Rectal smooth muscle tissue (tissue), 1 donor: ENCODE measurements at regions not wholly inside any gene's neighbourhood (a gene's known extent, or its start where the extent isn't known, plus 50 kb on each side); places are given as distances from the start of the nearest gene placed in this dataset.

Source experiments
- H3K27ac ChIP-seq: one replicate; pipeline ENCODE4 v1.7.0; 2013; ENCODE audit warnings: low read depth, low read length, inconsistent platforms
- H3K27me3 ChIP-seq: one replicate; pipeline ENCODE4 v1.7.0; 2013; ENCODE audit warnings: low read length; ENCODE audit not compliant: control insufficient read depth, insufficient read depth
- H3K36me3 ChIP-seq: one replicate; pipeline ENCODE4 v1.7.0; 2013; ENCODE audit warnings: low read length; ENCODE audit not compliant: control insufficient read depth, insufficient read depth
- H3K4me1 ChIP-seq: one replicate; pipeline ENCODE4 v1.7.0; 2013; ENCODE audit warnings: low read length; ENCODE audit not compliant: control insufficient read depth, insufficient read depth
- H3K4me3 ChIP-seq: one replicate; pipeline ENCODE4 v1.7.0; 2013; ENCODE audit warnings: low read length
- H3K9ac ChIP-seq: one replicate; pipeline ENCODE4 v1.7.0; 2013; ENCODE audit warnings: low read length

GRCh38 chr13:76692346-76692745, 193.9 kb downstream of the KCTD12 start:
- no peak overlapping the region for H3K27ac ChIP-seq

GRCh38 chr13:76690611-76691010, 195.6 kb downstream of the KCTD12 start:
- Histone ChIP-seq H3K4me3 (no peak overlapping the region), H3K27me3 (no peaks in the 10 kb centered on the region), H3K27ac (no peak overlapping the region), H3K36me3 (no peaks in the 10 kb centered on the region), H3K4me1 (no peaks in the 10 kb centered on the region), H3K9ac (no peak overlapping the region)

More at GRCh38 chr13:76692346-76692745, 193.9 kb downstream of the KCTD12 start:
- Histone ChIP-seq H3K9ac (no peak overlapping the region), H3K27me3 (no peaks in the 10 kb centered on the region), H3K4me3 (no peak overlapping the region), H3K4me1 (no peaks in the 10 kb centered on the region), H3K36me3 (no peaks in the 10 kb centered on the region)

GRCh38 chr13:76687467-76687866, 198.7 kb downstream of the KCTD12 start:
- Histone ChIP-seq H3K9ac (no peak overlapping the region), H3K27me3 (no peaks in the 10 kb centered on the region), H3K36me3 (no peaks in the 10 kb centered on the region), H3K4me3 (no peak overlapping the region), H3K27ac (no peak overlapping the region), H3K4me1 (peaks cover 3% of the 10 kb centered on the region)

GRCh38 chr13:76685938-76686337, 200.3 kb downstream of the KCTD12 start:
- Histone ChIP-seq H3K4me3 (no peak overlapping the region), H3K27me3 (no peaks in the 10 kb centered on the region), H3K9ac (no peak overlapping the region), H3K4me1 (peaks cover 3% of the 10 kb centered on the region), H3K27ac (no peak overlapping the region), H3K36me3 (no peaks in the 10 kb centered on the region)

GRCh38 chr13:76684336-76684735, 201.9 kb downstream of the KCTD12 start:
- Histone ChIP-seq H3K27ac (no peak overlapping the region), H3K4me3 (no peak overlapping the region), H3K4me1 (peaks cover 3% of the 10 kb centered on the region), H3K27me3 (no peaks in the 10 kb centered on the region), H3K36me3 (no peaks in the 10 kb centered on the region), H3K9ac (no peak overlapping the region)

GRCh38 chr13:76683854-76684253, 202.4 kb downstream of the KCTD12 start:
- Histone ChIP-seq H3K36me3 (no peaks in the 10 kb centered on the region), H3K27ac (no peak overlapping the region), H3K27me3 (no peaks in the 10 kb centered on the region), H3K4me3 (no peak overlapping the region), H3K9ac (no peak overlapping the region), H3K4me1 (peaks cover 3% of the 10 kb centered on the region)

GRCh38 chr13:76683168-76683567, 203.0 kb downstream of the KCTD12 start:
- H3K9ac ChIP-seq = no peak overlapping the region
- H3K4me1 ChIP-seq = peaks cover 3% of the 10 kb centered on the region
- H3K36me3 ChIP-seq = no peaks in the 10 kb centered on the region
- H3K27ac ChIP-seq = no peak overlapping the region
- no peak overlapping the region for H3K4me3 ChIP-seq
- H3K27me3 ChIP-seq = no peaks in the 10 kb centered on the region

GRCh38 chr13:76680112-76680511, 206.1 kb downstream of the KCTD12 start:
- Histone ChIP-seq H3K36me3 (no peaks in the 10 kb centered on the region), H3K27ac (no peak overlapping the region), H3K4me3 (no peak overlapping the region), H3K9ac (no peak overlapping the region), H3K4me1 (peaks cover 3% of the 10 kb centered on the region), H3K27me3 (no peaks in the 10 kb centered on the region)

GRCh38 chr13:76677043-76677442, 209.2 kb downstream of the KCTD12 start:
- no peak overlapping the region for H3K4me3 ChIP-seq
- H3K27me3 ChIP-seq = no peaks in the 10 kb centered on the region
- no peaks in the 10 kb centered on the region for H3K4me1 ChIP-seq
- no peak overlapping the region for H3K9ac ChIP-seq
- no peak overlapping the region for H3K27ac ChIP-seq
- no peaks in the 10 kb centered on the region for H3K36me3 ChIP-seq

- H3K4me3 ChIP-seq = no peak overlapping the region
- H3K36me3 ChIP-seq = no peaks in the 10 kb centered on the region
- H3K27me3 ChIP-seq = no peaks in the 10 kb centered on the region
- H3K4me1 ChIP-seq = no peaks in the 10 kb centered on the region
- H3K27ac ChIP-seq = no peak overlapping the region
- H3K9ac ChIP-seq = no peak overlapping the region
Measured at GRCh38 chr13:76672420-76672819, 213.8 kb downstream of the KCTD12 start.

GRCh38 chr13:76668716-76669115, 217.5 kb downstream of the KCTD12 start:
- no peaks in the 10 kb centered on the region for H3K27me3 ChIP-seq
- no peaks in the 10 kb centered on the region for H3K4me1 ChIP-seq
- no peak overlapping the region for H3K27ac ChIP-seq
- no peak overlapping the region for H3K9ac ChIP-seq
- H3K36me3 ChIP-seq = no peaks in the 10 kb centered on the region
- H3K4me3 ChIP-seq = no peak overlapping the region

- no peaks in the 10 kb centered on the region for H3K27me3 ChIP-seq
Measured at GRCh38 chr13:76668141-76668540, 218.1 kb downstream of the KCTD12 start.

GRCh38 chr13:76667551-76667950, 218.7 kb downstream of the KCTD12 start:
- no peaks in the 10 kb centered on the region for H3K36me3 ChIP-seq
- H3K9ac ChIP-seq = no peak overlapping the region
- H3K27ac ChIP-seq = no peak overlapping the region
- H3K4me3 ChIP-seq = no peak overlapping the region
- peaks cover 2% of the 10 kb centered on the region for H3K4me1 ChIP-seq
- H3K27me3 ChIP-seq = no peaks in the 10 kb centered on the region

More at GRCh38 chr13:76668141-76668540, 218.1 kb downstream of the KCTD12 start:
- H3K4me1 ChIP-seq = no peaks in the 10 kb centered on the region
- H3K36me3 ChIP-seq = no peaks in the 10 kb centered on the region
- no peak overlapping the region for H3K27ac ChIP-seq
- no peak overlapping the region for H3K9ac ChIP-seq
- H3K4me3 ChIP-seq = no peak overlapping the region
